ENCODE measurements at regions not wholly inside any gene's neighbourhood (a gene's known extent, or its start where the extent isn't known, plus 50 kb on each side); places are given as distances from the start of the nearest gene placed in this dataset.

DNA sequence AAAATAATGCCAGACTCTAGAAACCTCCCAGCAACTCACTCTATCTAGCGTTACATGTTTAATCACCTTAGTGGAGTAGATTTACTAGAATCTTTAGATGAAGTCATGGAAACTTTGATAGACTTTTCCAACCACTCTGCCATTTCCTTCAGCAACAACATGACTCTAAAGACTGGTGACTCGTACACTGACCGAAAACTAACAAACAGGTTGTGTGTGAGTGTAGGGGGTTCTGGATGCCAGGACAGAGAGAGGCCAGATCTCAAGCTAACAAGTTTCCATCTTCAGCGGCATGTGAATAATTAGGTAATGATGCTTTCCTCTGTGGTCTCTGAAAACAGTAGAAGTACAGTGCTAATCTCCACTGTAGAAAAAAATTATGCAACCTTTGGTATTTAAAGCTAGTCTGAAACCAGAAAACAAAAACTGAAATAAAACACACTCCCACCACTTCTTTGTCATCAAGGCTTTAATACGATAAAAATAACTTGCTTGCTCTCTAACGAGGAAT lies 286.4 kb downstream of the PRDM5 start:
- DNase-seq (ENCODE audit: low spot score), result no peak
- Histone ChIP-seq H3K27me3 (no peaks in the 10 kb centered on the region), H3K36me3 (no peaks in the 10 kb centered on the region), H3K4me1 (no peaks in the 10 kb centered on the region), H3K4me3 (no peak overlapping the region), H3K9me3 (no peaks in the 10 kb centered on the region), H3K27ac (no peak overlapping the region)
- TF ChIP-seq, protein P1, sequence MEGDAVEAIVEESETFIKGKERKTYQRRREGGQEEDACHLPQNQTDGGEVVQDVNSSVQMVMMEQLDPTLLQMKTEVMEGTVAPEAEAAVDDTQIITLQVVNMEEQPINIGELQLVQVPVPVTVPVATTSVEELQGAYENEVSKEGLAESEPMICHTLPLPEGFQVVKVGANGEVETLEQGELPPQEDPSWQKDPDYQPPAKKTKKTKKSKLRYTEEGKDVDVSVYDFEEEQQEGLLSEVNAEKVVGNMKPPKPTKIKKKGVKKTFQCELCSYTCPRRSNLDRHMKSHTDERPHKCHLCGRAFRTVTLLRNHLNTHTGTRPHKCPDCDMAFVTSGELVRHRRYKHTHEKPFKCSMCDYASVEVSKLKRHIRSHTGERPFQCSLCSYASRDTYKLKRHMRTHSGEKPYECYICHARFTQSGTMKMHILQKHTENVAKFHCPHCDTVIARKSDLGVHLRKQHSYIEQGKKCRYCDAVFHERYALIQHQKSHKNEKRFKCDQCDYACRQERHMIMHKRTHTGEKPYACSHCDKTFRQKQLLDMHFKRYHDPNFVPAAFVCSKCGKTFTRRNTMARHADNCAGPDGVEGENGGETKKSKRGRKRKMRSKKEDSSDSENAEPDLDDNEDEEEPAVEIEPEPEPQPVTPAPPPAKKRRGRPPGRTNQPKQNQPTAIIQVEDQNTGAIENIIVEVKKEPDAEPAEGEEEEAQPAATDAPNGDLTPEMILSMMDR (IDR thresholded peaks at IDR 0.05), result no peak

DNA sequence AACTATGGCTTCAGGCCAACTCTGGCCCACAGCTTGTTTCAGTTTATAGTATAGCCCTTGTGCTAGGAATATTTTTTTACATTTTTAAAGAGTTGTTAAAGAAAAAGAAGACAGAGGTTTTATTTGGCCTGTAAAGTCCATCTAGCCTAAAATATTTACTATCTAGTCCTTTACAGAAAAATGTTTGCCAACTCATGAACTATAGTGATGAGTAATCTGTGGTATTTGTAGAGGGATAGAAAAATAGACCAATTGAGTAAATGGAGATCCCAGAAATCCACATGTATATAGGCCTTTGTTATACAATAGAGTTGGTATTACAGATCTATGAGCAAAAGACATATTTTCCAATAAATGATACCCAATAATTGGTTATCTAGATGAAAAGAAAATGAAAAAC lies 288.7 kb downstream of the PRDM5 start:
- no peaks in the 10 kb centered on the region for H3K4me1 ChIP-seq
- no peak overlapping the region for H3K4me3 ChIP-seq
- TF ChIP-seq, protein P1 (IDR thresholded peaks at IDR 0.05), result no peak
- no peaks in the 10 kb centered on the region for H3K27me3 ChIP-seq
- DNase-seq (ENCODE audit: low spot score), result no peak
- H3K9me3 ChIP-seq, result no peaks in the 10 kb centered on the region
- no peaks in the 10 kb centered on the region for H3K36me3 ChIP-seq
- no peak overlapping the region for H3K27ac ChIP-seq

DNA sequence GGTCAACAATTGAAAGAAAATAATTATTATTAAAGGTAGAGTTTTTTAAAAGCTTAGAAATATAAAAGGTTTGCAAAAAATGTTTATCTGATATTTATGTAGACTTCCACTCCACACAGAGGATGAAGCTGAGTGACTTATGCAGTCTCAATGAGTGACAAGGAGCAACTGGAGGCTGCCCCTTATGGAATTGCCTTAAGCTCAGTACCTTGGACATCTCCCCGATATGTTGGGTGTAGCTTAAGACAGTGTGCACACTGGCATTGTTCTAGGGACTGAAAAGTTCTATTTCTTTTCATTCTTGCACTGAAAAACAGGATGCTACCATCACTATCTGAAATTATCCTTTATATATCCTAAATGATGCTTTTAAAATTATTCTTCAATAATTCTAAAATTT lies 292.1 kb downstream of the PRDM5 start:
- TF ChIP-seq, protein P1 (IDR thresholded peaks at IDR 0.05), result no peak
- peaks cover 0 to 7% of the 10 kb centered on the region in 2 donors for H3K9me3 ChIP-seq
- no peaks in the 10 kb centered on the region for H3K27me3 ChIP-seq
- no peaks in the 10 kb centered on the region for H3K4me1 ChIP-seq
- H3K27ac ChIP-seq, result no peak overlapping the region
- DNase-seq (ENCODE audit: low spot score), result no peak
- no peak overlapping the region for H3K4me3 ChIP-seq
- H3K36me3 ChIP-seq, result no peaks in the 10 kb centered on the region

DNA sequence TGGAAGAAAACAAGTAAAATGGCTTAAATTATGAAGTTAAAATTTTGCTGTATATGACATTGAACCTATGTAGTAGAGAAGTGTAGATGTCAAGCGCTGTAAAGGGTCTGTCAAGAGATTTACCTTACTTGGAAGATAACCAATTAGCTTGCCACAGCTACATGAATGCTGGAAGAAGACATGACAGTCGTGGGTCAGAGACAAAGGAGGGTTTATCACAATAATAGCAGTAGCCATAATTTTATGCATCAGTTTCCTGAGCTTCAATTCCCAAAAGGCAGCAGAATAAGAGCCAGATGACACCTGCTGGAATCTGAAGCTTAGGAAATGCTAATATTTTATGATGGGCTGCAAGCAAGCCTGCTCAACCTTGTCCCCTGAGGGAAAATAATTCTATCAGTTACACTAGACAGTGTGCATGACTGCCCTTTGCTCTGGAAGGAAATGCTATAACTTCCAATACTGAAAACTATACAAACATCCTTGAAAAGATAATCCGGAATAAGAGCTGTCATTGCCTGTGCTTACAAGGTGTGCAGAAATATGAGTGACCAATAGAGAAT lies 292.9 kb downstream of the PRDM5 start:
- TF ChIP-seq, protein P1 (IDR thresholded peaks at IDR 0.05), result no peak
- H3K27me3 ChIP-seq, result no peaks in the 10 kb centered on the region
- H3K36me3 ChIP-seq, result no peaks in the 10 kb centered on the region
- H3K27ac ChIP-seq, result no peak overlapping the region
- no peak for DNase-seq (ENCODE audit: low spot score)
- H3K4me1 ChIP-seq, result no peaks in the 10 kb centered on the region
- H3K4me3 ChIP-seq, result no peak overlapping the region
- peaks cover 0 to 7% of the 10 kb centered on the region in 2 donors for H3K9me3 ChIP-seq

DNA sequence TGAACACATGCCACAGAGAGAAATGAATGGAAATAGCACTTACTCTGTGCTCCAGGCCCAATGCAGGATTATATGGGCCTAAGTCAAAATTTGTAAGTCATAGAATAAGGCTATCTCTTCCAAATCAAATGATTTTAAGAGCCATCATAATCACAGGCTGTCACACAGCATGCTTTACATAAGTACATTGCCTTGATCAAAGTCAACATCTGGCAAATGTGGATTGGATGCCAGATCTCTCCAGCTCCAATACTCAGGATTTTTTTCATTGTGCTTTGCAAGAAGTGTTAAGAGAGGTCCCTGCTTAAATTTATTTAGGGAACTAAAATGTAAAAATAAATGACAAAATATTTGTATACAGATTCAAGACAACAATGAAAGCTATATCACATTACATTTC lies 299.9 kb downstream of the PRDM5 start:
- H3K4me1 ChIP-seq, result no peaks in the 10 kb centered on the region
- no peak for DNase-seq (ENCODE audit: low spot score)
- TF ChIP-seq, protein P1 (IDR thresholded peaks at IDR 0.05), result no peak
- no peaks in the 10 kb centered on the region for H3K27me3 ChIP-seq
- no peaks in the 10 kb centered on the region for H3K36me3 ChIP-seq
- H3K9me3 ChIP-seq, result peaks cover 0 to 4% of the 10 kb centered on the region in 2 donors
- no peak overlapping the region for H3K27ac ChIP-seq
- no peak overlapping the region for H3K4me3 ChIP-seq

DNA sequence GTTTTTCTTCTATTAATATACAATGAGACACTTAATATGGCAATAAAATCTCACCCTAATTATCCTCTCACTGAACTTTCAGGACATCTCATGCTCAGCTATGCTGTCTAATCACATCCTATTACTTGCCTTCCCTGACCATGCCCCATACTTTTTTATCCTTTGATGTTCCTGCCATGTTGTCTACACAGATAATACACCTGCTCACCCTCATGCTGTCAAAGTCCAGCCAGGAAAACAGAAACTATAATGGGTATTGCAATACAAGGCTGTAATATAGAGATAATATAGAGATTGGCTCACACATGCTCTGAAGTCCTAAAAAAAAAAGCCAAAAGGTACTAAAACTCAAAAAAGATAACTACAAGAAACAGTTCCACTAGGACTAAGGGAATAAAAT lies 305.4 kb downstream of the PRDM5 start:
- Histone ChIP-seq H3K9me3 (no peaks in the 10 kb centered on the region), H3K36me3 (no peaks in the 10 kb centered on the region), H3K27me3 (no peaks in the 10 kb centered on the region), H3K4me3 (no peak overlapping the region), H3K27ac (no peak overlapping the region), H3K4me1 (no peaks in the 10 kb centered on the region)
- TF ChIP-seq, protein P1 (IDR thresholded peaks at IDR 0.05), result no peak
- no peak for DNase-seq (ENCODE audit: low spot score)

Measured in right atrium auricular region (tissue), 2 donors.